Muscle of arm (tissue), 1 donor: ENCODE measurements at regions not wholly inside any gene's neighbourhood (a gene's known extent, or its start where the extent isn't known, plus 50 kb on each side); places are given as distances from the start of the nearest gene placed in this dataset.
"Not testable (repeated sequence)": the region's sequence is repeated elsewhere in the genome, so short reads cannot be mapped to it uniquely, and the experiment has no call there.

Experiments used
- DNase-seq: peaks from one replicate; pipeline ENCODE4 v3.0.0-alpha.2; 2013

GRCh38 chr3:147153830-147154539, 252.4 kb downstream of the ZIC4 start:
- DNase-seq: no peak

DNA sequence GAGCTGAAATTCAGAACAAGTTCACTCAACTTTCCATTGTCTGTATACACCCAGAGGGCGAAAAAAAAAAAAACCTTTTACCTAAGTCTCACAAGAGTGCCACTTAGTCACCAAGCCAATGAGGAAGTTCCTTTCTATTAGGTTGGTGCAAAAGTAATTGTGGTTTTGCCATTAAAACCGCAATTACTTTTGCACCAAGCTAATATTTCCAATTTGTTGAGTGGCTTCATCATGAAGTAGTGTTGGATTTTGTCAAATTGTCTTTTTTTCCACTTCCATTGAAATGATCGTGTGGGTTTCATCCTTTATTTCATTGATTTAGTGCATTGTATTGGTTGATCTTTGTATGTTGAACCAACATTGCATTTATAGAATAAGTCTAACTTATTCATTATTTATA, 253.9 kb downstream of the ZIC4 start:
- no peak for DNase-seq

GRCh38 chr3:147141516-147142288, 264.6 kb downstream of the ZIC4 start:
- no peak for DNase-seq

DNA sequence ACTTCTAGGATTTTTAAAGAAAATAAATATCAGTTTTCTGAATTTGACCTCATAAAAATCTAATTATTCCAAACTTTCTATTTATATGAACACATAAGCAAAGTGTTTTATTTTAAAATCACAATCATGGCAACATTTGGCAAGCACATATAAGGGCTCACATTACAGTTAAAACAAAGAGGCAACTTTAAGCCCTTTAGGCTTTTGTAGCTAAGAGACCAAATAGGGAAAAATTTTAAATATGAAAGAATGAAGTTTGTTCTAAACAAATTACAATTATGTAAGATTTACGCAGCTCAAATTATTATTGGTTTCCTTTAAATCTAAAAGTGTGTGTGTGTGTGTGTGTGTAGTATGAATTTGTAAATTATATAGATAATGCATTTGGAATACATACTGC, 267.0 kb downstream of the ZIC4 start:
- no peak for DNase-seq

- no peak for DNase-seq
Measured at GRCh38 chr3:147132168-147132567, 274.2 kb downstream of the ZIC4 start.

DNA sequence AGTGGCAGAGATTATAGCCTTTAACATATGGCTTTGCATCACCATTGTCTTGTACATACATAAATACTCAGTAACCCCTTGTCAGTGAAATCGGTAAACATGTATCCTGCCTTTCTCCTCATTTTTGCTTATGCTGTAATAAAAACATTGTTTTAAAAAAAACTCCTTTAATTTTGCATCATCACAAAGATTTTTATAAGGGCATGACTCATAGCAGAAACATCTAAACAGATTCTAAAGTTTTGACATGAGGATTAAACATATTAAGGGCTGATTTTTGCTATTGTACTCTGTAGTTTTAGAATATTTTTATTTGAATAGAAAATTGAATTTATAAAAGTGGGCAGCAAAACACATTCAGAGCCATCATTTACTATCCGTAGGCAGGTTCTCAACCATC, 275.9 kb downstream of the ZIC4 start:
- DNase-seq: no peak

GRCh38 chr3:147129665-147130064, 276.7 kb downstream of the ZIC4 start:
- DNase-seq: no peak

GRCh38 chr3:147122350-147122749, 284.0 kb downstream of the ZIC4 start:
- no peak for DNase-seq

DNA sequence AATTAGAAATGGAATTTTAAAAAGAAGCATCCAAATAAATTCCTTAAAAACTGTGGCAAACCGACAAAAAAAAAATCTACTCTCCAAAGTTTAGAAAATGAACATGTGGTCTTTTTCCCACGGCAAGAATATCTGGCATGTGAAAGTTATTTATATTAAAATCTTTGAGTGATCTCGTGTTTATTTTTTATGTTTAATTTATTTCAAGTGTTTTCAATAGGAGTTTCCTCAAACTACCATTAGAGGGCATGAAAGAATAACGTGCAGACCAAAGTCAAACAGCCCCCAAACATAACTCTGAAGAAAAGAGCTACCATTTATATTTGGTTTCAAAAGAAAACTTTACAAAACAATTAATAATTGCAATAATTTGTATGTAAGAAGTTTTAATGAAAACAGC, 286.4 kb downstream of the ZIC4 start:
- no peak for DNase-seq

- no peak for DNase-seq
Measured at GRCh38 chr3:147119346-147119745, 287.0 kb downstream of the ZIC4 start.

DNA sequence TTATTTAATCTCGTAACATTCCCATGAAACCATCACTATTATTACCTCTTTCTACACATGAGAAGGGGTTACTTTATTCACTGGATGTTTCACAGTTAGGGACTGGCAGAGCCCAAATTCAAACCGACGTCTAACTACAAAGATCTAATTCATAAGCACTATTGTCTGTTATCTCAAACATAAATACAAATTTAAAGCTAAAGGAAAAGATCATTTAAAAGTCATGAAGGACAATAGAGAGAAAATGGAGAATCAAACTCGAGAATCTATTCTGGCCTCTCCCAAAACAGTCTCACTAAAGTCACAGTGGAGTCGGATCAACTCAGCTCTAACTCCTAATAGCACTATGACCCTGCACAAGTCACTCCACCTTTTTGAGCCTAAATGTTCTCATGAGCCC, 287.7 kb downstream of the ZIC4 start:
- no peak for DNase-seq

DNA sequence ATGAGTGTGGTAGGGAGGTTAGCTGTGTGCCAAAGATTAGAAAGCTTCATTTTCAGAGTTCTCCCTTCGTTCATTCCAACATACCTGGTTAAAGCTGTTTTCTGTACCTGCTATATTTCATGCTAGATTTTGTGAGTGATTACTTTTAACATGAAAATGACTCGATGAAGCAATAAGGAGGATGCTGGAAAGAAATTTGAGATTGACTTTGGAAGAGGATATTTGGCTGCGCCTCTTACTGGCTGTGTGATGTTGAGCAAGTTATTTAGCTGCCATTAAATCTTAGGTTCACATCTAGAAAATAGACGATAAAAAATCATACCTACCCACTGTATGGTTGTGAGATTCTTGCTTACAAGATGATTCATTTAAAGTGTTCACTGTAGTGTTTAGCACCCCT, 288.7 kb downstream of the ZIC4 start:
- DNase-seq: no peak

DNA sequence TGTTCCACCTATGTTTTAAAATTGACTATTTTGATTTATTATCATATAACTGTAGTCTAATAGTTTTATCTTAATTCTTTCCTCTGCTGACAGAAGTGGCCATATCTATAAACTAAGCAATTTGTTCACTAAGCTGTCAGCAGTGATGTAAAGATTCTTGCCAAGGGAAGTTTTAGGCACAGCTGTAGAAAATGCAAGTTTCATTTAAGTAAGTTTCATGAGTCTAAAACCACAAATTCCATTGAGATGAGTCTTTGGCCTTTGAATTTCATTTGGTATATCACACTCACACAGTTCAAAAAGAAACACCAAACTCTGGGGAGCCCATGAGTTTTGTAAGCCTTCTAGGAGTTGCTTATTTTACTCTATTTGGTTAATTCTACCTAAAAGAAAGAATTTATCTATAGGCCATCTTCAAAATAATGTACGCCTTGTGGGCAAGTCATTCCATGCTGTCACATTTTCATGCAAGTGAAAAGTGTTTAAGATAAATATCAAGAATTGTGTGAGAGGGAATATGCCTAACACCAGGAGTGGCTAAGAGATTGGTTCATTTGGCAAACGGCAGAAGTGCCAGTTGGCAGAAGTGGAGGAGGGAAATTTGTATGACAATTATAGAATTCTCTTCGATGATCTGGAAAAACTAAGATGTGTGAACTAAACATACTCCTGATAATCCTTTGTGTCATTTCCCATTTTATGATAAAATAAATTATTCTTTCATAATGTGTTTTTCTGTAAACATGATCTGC, 292.9 kb downstream of the ZIC4 start:
- DNase-seq: no peak

GRCh38 chr3:147099076-147099475, 307.3 kb downstream of the ZIC4 start:
- DNase-seq: no peak

DNA sequence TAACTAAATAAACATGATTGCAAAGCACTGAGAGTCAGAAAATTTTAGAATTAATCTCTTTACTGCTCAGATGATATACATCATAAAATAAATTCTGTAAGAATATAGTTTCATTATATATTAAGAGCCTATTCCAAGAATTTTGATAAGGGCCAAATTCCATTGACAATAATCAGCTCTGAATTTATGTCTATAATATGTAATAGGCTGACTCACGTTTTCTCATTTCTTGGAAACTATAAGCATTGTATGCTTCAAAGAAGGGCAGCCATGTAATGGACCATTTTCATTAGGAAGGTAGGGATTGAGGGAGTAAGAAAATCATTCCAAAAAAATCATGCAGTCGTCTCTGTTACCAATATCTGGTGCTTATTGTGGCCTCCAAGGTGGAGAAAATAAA, 315.9 kb downstream of the ZIC4 start:
- DNase-seq: no peak

GRCh38 chr3:147089286-147089685, 317.1 kb downstream of the ZIC4 start:
- DNase-seq: peak; percentile 10

- not testable (repeated sequence) for DNase-seq
Measured at GRCh38 chr3:147059500-147059899, 346.8 kb downstream of the ZIC4 start.

DNA sequence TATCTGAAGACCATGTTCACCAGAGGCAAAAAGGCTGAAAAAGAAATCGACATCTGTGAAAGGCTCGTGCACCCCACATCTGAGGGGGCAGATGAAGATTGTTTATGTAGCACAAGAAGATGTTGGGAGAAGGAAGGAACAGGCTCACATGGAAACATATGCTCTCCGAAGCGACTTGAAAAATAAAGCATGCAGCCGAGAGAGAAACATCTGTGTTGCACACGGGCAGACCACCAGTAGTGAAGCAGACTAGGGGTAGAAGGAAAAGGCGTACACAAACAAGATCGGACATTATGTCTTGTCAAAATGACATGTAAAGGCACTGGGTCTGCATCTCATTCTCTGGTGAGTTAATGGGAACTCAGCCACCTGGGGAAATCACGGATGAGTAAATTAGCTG, 356.5 kb downstream of the ZIC4 start:
- peak; percentile 22 for DNase-seq

GRCh38 chr3:147049305-147049704, 357.0 kb downstream of the ZIC4 start:
- DNase-seq: no peak

GRCh38 chr3:147046916-147047315, 359.4 kb downstream of the ZIC4 start:
- no peak for DNase-seq

DNA sequence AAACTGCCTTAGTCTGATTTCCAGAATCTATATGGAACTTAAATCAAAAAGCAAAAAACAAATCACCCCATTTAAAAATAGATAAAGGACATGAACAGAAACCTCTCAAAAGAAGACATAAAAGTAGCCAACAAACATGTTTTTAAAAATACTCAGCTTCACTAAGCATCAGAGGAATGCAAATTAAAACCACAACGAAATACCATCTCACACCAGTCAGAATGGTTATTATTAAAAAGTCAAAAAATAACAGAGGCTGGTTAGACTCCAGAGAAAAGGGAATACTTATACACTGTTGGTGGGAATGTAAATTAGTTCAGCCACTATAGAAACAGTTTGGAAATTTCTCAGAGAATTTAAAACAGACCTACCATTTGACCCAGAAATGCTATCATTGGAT, 367.9 kb downstream of the ZIC4 start:
- no peak for DNase-seq

DNA sequence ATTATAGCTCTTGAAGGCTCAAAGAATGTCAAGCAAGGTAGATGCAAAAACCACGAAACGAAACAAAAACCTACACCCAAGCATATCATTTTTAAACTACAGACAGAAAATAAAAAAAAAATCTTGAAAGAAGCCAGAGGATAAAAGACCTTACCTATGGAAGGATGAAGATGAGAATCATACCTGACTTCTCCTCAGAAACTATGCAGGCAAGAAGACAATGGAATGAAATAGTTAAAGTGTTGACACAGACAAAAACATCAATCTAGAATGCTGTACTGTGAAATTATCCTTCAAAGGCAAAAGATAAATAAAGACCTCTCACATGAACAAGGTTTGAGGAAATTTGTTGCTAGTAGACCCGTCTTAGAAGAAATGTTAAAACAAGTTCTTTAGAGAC, 372.0 kb downstream of the ZIC4 start:
- DNase-seq: no peak

GRCh38 chr3:147030274-147030673, 376.1 kb downstream of the ZIC4 start:
- no peak for DNase-seq
